ENCODE measurements at regions not wholly inside any gene's neighbourhood (a gene's known extent, or its start where the extent isn't known, plus 50 kb on each side); places are given as distances from the start of the nearest gene placed in this dataset.

GRCh38 chr5:89575319-89575718 is 692.3 kb upstream of the MEF2C start:
- H3K4me2 ChIP-seq (ENCODE audit: low read length): no peak overlapping the region
- no TSS peak for BruUV-seq (replicated peaks)
- no peak for TF ChIP-seq EZH2phosphoT487 (IDR thresholded peaks at IDR 0.05; ENCODE audit: borderline replicate concordance, low read depth, low read length)
- TF ChIP-seq, protein P1, sequence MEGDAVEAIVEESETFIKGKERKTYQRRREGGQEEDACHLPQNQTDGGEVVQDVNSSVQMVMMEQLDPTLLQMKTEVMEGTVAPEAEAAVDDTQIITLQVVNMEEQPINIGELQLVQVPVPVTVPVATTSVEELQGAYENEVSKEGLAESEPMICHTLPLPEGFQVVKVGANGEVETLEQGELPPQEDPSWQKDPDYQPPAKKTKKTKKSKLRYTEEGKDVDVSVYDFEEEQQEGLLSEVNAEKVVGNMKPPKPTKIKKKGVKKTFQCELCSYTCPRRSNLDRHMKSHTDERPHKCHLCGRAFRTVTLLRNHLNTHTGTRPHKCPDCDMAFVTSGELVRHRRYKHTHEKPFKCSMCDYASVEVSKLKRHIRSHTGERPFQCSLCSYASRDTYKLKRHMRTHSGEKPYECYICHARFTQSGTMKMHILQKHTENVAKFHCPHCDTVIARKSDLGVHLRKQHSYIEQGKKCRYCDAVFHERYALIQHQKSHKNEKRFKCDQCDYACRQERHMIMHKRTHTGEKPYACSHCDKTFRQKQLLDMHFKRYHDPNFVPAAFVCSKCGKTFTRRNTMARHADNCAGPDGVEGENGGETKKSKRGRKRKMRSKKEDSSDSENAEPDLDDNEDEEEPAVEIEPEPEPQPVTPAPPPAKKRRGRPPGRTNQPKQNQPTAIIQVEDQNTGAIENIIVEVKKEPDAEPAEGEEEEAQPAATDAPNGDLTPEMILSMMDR (conservative IDR thresholded peaks at IDR 0.05; ENCODE audit: low read length): no peak
- H3K27ac ChIP-seq (ENCODE audit: low read depth, low read length, poor library complexity, severe bottlenecking): no peak overlapping the region
- no peaks in the 10 kb centered on the region for H3K9me3 ChIP-seq (ENCODE audit: low read length)
- H2AFZ ChIP-seq (ENCODE audit: low read length): no peak overlapping the region
- H3K4me1 ChIP-seq (ENCODE audit: insufficient read depth, low read length, poor library complexity, severe bottlenecking): no peaks in the 10 kb centered on the region
- H3K9me2 ChIP-seq (ENCODE audit: insufficient read depth, low read length): no peaks in the 10 kb centered on the region
- ChIA-PET CTCF (ENCODE audit: unreplicated experiment) (no interaction called here), POLR2A (no interaction called here)
- H4K20me1 ChIP-seq (ENCODE audit: insufficient read depth, low read length): no peaks in the 10 kb centered on the region
- H3K36me3 ChIP-seq (ENCODE audit: insufficient read depth, low read length): no peaks in the 10 kb centered on the region
- intact Hi-C loops (cut with micrococcal nuclease; ENCODE audit: unreplicated experiment): no loop called here
- no peaks in the 10 kb centered on the region for H3K79me2 ChIP-seq (ENCODE audit: insufficient read depth, low read depth, low read length)
- no peak for DNase-seq (ENCODE audit: low spot score)
- no peak overlapping the region for H3K4me3 ChIP-seq (ENCODE audit: low read depth, low read length, poor library complexity, severe bottlenecking)

GRCh38 chr5:89573345-89573744 is 690.4 kb upstream of the MEF2C start:
- no peaks in the 10 kb centered on the region for H3K36me3 ChIP-seq (ENCODE audit: insufficient read depth, low read length)
- no peaks in the 10 kb centered on the region for H3K79me2 ChIP-seq (ENCODE audit: insufficient read depth, low read depth, low read length)
- no peak overlapping the region for H3K4me3 ChIP-seq (ENCODE audit: low read depth, low read length, poor library complexity, severe bottlenecking)
- H2AFZ ChIP-seq (ENCODE audit: low read length): no peak overlapping the region
- no peaks in the 10 kb centered on the region for H3K4me1 ChIP-seq (ENCODE audit: insufficient read depth, low read length, poor library complexity, severe bottlenecking)
- CTCF ChIA-PET (ENCODE audit: unreplicated experiment): no interaction called here
- POLR2A ChIA-PET: no interaction called here
- H4K20me1 ChIP-seq (ENCODE audit: insufficient read depth, low read length): no peaks in the 10 kb centered on the region
- BruUV-seq (replicated peaks): no TSS peak
- no peaks in the 10 kb centered on the region for H3K9me3 ChIP-seq (ENCODE audit: low read length)
- no peak for DNase-seq (ENCODE audit: low spot score)
- H3K27ac ChIP-seq (ENCODE audit: low read depth, low read length, poor library complexity, severe bottlenecking): no peak overlapping the region
- H3K9me2 ChIP-seq (ENCODE audit: insufficient read depth, low read length): no peaks in the 10 kb centered on the region
- H3K4me2 ChIP-seq (ENCODE audit: low read length): no peak overlapping the region
- intact Hi-C loops (cut with micrococcal nuclease; ENCODE audit: unreplicated experiment): no loop called here
- TF ChIP-seq, protein P1 (conservative IDR thresholded peaks at IDR 0.05; ENCODE audit: low read length): no peak
- TF ChIP-seq EZH2phosphoT487 (IDR thresholded peaks at IDR 0.05; ENCODE audit: borderline replicate concordance, low read depth, low read length): no peak

- H3K9me2 ChIP-seq (ENCODE audit: insufficient read depth, low read length): no peaks in the 10 kb centered on the region
- CTCF ChIA-PET (ENCODE audit: unreplicated experiment): no interaction called here
- no peak overlapping the region for H3K27ac ChIP-seq (ENCODE audit: low read depth, low read length, poor library complexity, severe bottlenecking)
- no peaks in the 10 kb centered on the region for H3K9me3 ChIP-seq (ENCODE audit: low read length)
- TF ChIP-seq EZH2phosphoT487 (IDR thresholded peaks at IDR 0.05; ENCODE audit: borderline replicate concordance, low read depth, low read length): no peak
- TF ChIP-seq, protein P1 (conservative IDR thresholded peaks at IDR 0.05; ENCODE audit: low read length): no peak
- no peaks in the 10 kb centered on the region for H3K36me3 ChIP-seq (ENCODE audit: insufficient read depth, low read length)
- no peaks in the 10 kb centered on the region for H4K20me1 ChIP-seq (ENCODE audit: insufficient read depth, low read length)
- H3K4me3 ChIP-seq (ENCODE audit: low read depth, low read length, poor library complexity, severe bottlenecking): no peak overlapping the region
- POLR2A ChIA-PET: no interaction called here
- DNase-seq (ENCODE audit: low spot score): no peak
- intact Hi-C loops (cut with micrococcal nuclease; ENCODE audit: unreplicated experiment): no loop called here
- H3K79me2 ChIP-seq (ENCODE audit: insufficient read depth, low read depth, low read length): no peaks in the 10 kb centered on the region
- H3K4me1 ChIP-seq (ENCODE audit: insufficient read depth, low read length, poor library complexity, severe bottlenecking): no peaks in the 10 kb centered on the region
- H2AFZ ChIP-seq (ENCODE audit: low read length): no peak overlapping the region
- BruUV-seq (replicated peaks): no TSS peak
- H3K4me2 ChIP-seq (ENCODE audit: low read length): no peak overlapping the region
Observed at GRCh38 chr5:89572696-89573095, 689.7 kb upstream of the MEF2C start.

Data from OCI-LY7 (cell line).